SU-DHL-6 (cell line): ENCODE measurements at regions not wholly inside any gene's neighbourhood (a gene's known extent, or its start where the extent isn't known, plus 50 kb on each side); places are given as distances from the start of the nearest gene placed in this dataset.
"Not testable (repeated sequence)": the region's sequence is repeated elsewhere in the genome, so short reads cannot be mapped to it uniquely, and the experiment has no call there.

Source experiments
- H2AFZ ChIP-seq: fragments of 200-600 bp; sonication (generic); 2 replicates; pipeline ENCODE4 v1.6.1; 2014; ENCODE audit warnings: low read depth, mild to moderate bottlenecking, moderate library complexity, mixed read lengths, antibody characterized with exemption, low read length; ENCODE audit not compliant: severe bottlenecking
- H3F3A ChIP-seq: fragments of 200-600 bp; shearing (Covaris generic); 2 replicates; pipeline ENCODE4 v1.6.0; 2016; ENCODE audit warnings: antibody characterized with exemption, mild to moderate bottlenecking; ENCODE audit not compliant: insufficient read depth
- H3K27ac ChIP-seq: fragments of 200-600 bp; sonication (generic); 2 replicates; pipeline ENCODE4 v1.5.1; 2016; ENCODE audit warnings: low read depth, mild to moderate bottlenecking, low read length, moderate library complexity, mixed read lengths
- H3K27me3 ChIP-seq: fragments of 200-600 bp; sonication (generic), shearing (Covaris generic); 2 replicates; pipeline ENCODE4 v1.6.0; 2014; ENCODE audit warnings: mild to moderate bottlenecking, low read length
- H3K36me3 ChIP-seq: fragments of 200-600 bp; sonication (generic); 2 replicates; pipeline ENCODE4 v1.6.1; 2014; ENCODE audit warnings: mild to moderate bottlenecking, low read length, mixed read lengths
- H3K4me2 ChIP-seq: fragments of 300-600, 200-600 bp; shearing (Covaris generic), sonication (generic); 2 replicates; pipeline ENCODE4 v1.6.0; 2014; ENCODE audit warnings: low read length, low read depth, mild to moderate bottlenecking; ENCODE audit not compliant: poor library complexity, severe bottlenecking
- H3K4me3 ChIP-seq: fragments of 200-600 bp; sonication (generic); 2 replicates; pipeline ENCODE4 v1.5.1; 2014; ENCODE audit warnings: antibody characterized with exemption, low read length, mild to moderate bottlenecking, mixed read lengths; ENCODE audit not compliant: insufficient read depth, poor library complexity, severe bottlenecking
- H3K79me2 ChIP-seq: fragments of 200-600 bp; sonication (generic); 2 replicates; pipeline ENCODE4 v1.6.1; 2014; ENCODE audit warnings: mild to moderate bottlenecking, low read length, moderate library complexity; ENCODE audit not compliant: insufficient read depth
- H3K9ac ChIP-seq: fragments of 200-600 bp; sonication (generic); 2 replicates; pipeline ENCODE4 v1.7.0; 2014; ENCODE audit warnings: mild to moderate bottlenecking, low read length
- H3K9me2 ChIP-seq: fragments of 200-600 bp; sonication (generic); replicated peaks from 2 replicates; pipeline ENCODE4 v1.6.1; 2014; ENCODE audit warnings: low read length; ENCODE audit not compliant: insufficient read depth
- H3K9me3 ChIP-seq: fragments of 200-600 bp; sonication (generic); 2 replicates; pipeline ENCODE4 v1.6.1; 2014; ENCODE audit warnings: low read length, mixed read lengths; ENCODE audit not compliant: insufficient read depth
- H4K20me1 ChIP-seq: fragments of 200-600 bp; sonication (generic); 2 replicates; pipeline ENCODE4 v1.6.1; 2014; ENCODE audit warnings: low read depth, mild to moderate bottlenecking, antibody characterized with exemption, low read length, moderate library complexity, mixed read lengths
- CTCF ChIP-seq: fragments of 200-600 bp; sonication (generic); IDR thresholded peaks from one replicate; pipeline ENCODE4 v1.5.1; 2017; ENCODE audit warnings: antibody characterized with exemption, mild to moderate bottlenecking, low read length, moderate library complexity; ENCODE audit not compliant: insufficient read depth, poor library complexity, severe bottlenecking
- EZH2phosphoT487 ChIP-seq: fragments of 200-600 bp; sonication (generic), shearing (Covaris generic); conservative IDR thresholded peaks from 2 replicates; pipeline ENCODE4 v1.6.1; 2018; ENCODE audit warnings: mild to moderate bottlenecking, antibody characterized with exemption, low read length, moderate library complexity, mixed read lengths

- H3K27me3 ChIP-seq = no peaks in the 10 kb centered on the region
- H3K36me3 ChIP-seq = no peaks in the 10 kb centered on the region
- no peaks in the 10 kb centered on the region for H4K20me1 ChIP-seq
- H3K27ac ChIP-seq = no peak overlapping the region
- no peak overlapping the region for H2AFZ ChIP-seq
- H3F3A ChIP-seq = no peaks in the 10 kb centered on the region
- H3K4me2 ChIP-seq = no peak overlapping the region
- H3K9me3 ChIP-seq = no peaks in the 10 kb centered on the region
- TF ChIP-seq EZH2phosphoT487 = no peak
- no peak for TF ChIP-seq CTCF
- H3K79me2 ChIP-seq = no peaks in the 10 kb centered on the region
- H3K9me2 ChIP-seq = no peaks in the 10 kb centered on the region
- H3K4me3 ChIP-seq = no peak overlapping the region
- H3K9ac ChIP-seq = no peak overlapping the region
Measured at GRCh38 chr12:73833746-73834145, 703.9 kb upstream of the ATXN7L3B start.

- Histone ChIP-seq H4K20me1 (no peaks in the 10 kb centered on the region), H3F3A (no peaks in the 10 kb centered on the region), H3K4me3 (no peak overlapping the region), H2AFZ (no peak overlapping the region), H3K27me3 (no peaks in the 10 kb centered on the region), H3K9me2 (no peaks in the 10 kb centered on the region), H3K27ac (no peak overlapping the region), H3K79me2 (no peaks in the 10 kb centered on the region), H3K9ac (no peak overlapping the region), H3K9me3 (no peaks in the 10 kb centered on the region), H3K36me3 (no peaks in the 10 kb centered on the region), H3K4me2 (no peak overlapping the region)
- TF ChIP-seq CTCF (no peak), EZH2phosphoT487 (no peak)
Measured at GRCh38 chr12:73841963-73842362, 695.7 kb upstream of the ATXN7L3B start.

- H3K9me2 ChIP-seq = no peaks in the 10 kb centered on the region
- no peaks in the 10 kb centered on the region for H4K20me1 ChIP-seq
- H3K9ac ChIP-seq = no peak overlapping the region
- H3K4me3 ChIP-seq = no peak overlapping the region
- no peak overlapping the region for H2AFZ ChIP-seq
- no peaks in the 10 kb centered on the region for H3F3A ChIP-seq
- TF ChIP-seq CTCF (no peak), EZH2phosphoT487 (no peak)
- no peaks in the 10 kb centered on the region for H3K9me3 ChIP-seq
- H3K27me3 ChIP-seq = no peaks in the 10 kb centered on the region
- no peak overlapping the region for H3K27ac ChIP-seq
- no peak overlapping the region for H3K4me2 ChIP-seq
- H3K79me2 ChIP-seq = no peaks in the 10 kb centered on the region
- H3K36me3 ChIP-seq = no peaks in the 10 kb centered on the region
Measured at GRCh38 chr12:73863546-73863945, 674.1 kb upstream of the ATXN7L3B start.

GRCh38 chr12:73867147-73867546 is 670.5 kb upstream of the ATXN7L3B start:
- Histone ChIP-seq H3F3A (no peaks in the 10 kb centered on the region), H3K4me3 (no peak overlapping the region), H3K9me3 (no peaks in the 10 kb centered on the region), H3K9ac (no peak overlapping the region), H4K20me1 (no peaks in the 10 kb centered on the region), H3K79me2 (no peaks in the 10 kb centered on the region), H2AFZ (no peak overlapping the region), H3K27me3 (no peaks in the 10 kb centered on the region), H3K36me3 (no peaks in the 10 kb centered on the region), H3K9me2 (no peaks in the 10 kb centered on the region), H3K27ac (no peak overlapping the region), H3K4me2 (no peak overlapping the region)
- TF ChIP-seq EZH2phosphoT487 (no peak), CTCF (no peak)

- H3K27ac ChIP-seq, H3K4me3 ChIP-seq, H3F3A ChIP-seq, H3K27me3 ChIP-seq, H3K9me3 ChIP-seq, H3K79me2 ChIP-seq, H3K9me2 ChIP-seq, H3K36me3 ChIP-seq, H3K4me2 ChIP-seq, H4K20me1 ChIP-seq, H3K9ac ChIP-seq, H2AFZ ChIP-seq: not testable (repeated sequence)
Measured at GRCh38 chr12:73877291-73877690, 660.3 kb upstream of the ATXN7L3B start.
